ENCODE measurements at regions not wholly inside any gene's neighbourhood (a gene's known extent, or its start where the extent isn't known, plus 50 kb on each side); places are given as distances from the start of the nearest gene placed in this dataset.

DNA sequence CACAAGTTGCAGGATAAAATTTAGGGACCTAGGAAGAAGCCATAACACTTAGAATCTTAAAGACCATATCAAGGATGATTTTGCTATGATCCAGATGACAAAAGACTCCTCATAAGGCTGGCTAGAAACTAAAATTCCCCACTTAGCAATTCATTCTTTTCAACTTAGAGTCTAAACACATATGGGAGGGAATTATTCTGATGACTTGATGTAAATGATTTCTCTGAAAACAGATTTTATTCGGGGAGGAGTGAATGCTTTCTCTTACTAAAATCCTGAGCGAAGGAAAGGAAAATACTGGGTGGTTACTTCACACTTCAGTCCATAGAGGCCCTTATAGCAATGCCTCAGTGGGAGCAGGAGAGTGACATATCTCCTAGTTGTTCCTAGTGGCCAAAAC, 138.7 kb upstream of the SORCS1 start:
- no peak for DNase-seq (ENCODE audit: low read depth)
- TF ChIP-seq, protein P1, sequence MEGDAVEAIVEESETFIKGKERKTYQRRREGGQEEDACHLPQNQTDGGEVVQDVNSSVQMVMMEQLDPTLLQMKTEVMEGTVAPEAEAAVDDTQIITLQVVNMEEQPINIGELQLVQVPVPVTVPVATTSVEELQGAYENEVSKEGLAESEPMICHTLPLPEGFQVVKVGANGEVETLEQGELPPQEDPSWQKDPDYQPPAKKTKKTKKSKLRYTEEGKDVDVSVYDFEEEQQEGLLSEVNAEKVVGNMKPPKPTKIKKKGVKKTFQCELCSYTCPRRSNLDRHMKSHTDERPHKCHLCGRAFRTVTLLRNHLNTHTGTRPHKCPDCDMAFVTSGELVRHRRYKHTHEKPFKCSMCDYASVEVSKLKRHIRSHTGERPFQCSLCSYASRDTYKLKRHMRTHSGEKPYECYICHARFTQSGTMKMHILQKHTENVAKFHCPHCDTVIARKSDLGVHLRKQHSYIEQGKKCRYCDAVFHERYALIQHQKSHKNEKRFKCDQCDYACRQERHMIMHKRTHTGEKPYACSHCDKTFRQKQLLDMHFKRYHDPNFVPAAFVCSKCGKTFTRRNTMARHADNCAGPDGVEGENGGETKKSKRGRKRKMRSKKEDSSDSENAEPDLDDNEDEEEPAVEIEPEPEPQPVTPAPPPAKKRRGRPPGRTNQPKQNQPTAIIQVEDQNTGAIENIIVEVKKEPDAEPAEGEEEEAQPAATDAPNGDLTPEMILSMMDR (IDR thresholded peaks at IDR 0.05; ENCODE audit: low read length, missing control alignments): no peak
- no peak overlapping the region for H3K4me3 ChIP-seq (replicated peaks; ENCODE audit: low read depth, low read length)

DNA sequence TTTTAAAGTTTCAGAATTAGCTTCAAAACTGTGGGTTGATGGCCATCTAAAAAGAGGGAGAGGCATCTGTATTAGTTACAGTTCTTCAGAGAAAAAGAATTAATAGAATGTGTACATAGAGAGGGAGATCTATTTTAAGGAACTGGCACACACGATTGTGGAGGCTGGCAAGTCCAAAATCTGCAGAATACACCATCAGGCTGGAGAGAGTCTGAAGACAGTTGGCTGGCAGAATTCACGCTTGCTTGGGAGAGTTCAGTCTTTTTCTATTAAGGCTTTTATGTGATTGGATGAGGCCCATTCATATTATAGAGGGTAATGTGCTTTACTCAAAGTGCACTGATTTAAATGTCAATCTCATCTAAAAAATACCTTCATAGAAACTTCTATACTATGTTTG, 135.1 kb upstream of the SORCS1 start:
- H3K4me3 ChIP-seq (replicated peaks; ENCODE audit: low read depth, low read length): no peak overlapping the region
- TF ChIP-seq, protein P1 (IDR thresholded peaks at IDR 0.05; ENCODE audit: low read length, missing control alignments): no peak
- no peak for DNase-seq (ENCODE audit: low read depth)

GRCh38 chr10:107284187-107284586, 119.7 kb upstream of the SORCS1 start:
- H3K4me3 ChIP-seq (replicated peaks; ENCODE audit: low read depth, low read length): no peak overlapping the region
- no peak for DNase-seq (ENCODE audit: low read depth)
- TF ChIP-seq, protein P1 (IDR thresholded peaks at IDR 0.05; ENCODE audit: low read length, missing control alignments): no peak

DNA sequence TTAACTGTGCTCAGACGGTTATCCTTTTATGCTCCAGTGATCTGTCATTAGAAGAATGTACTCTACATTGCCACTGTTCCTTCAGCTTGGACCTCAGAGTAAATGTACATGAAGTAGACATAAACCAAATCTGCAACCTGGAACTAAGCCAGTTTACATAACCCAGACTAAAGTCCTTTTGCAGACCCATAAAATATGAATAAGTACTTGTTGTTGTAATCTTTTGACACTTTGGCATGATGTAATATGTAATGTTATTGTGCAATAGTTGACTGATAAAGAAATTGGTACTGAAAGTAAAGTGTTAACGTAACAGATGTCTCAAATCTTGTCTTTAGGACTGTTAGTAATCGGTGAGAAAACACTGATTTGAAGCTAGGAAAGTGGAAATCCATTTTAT, 115.8 kb upstream of the SORCS1 start:
- no peak overlapping the region for H3K4me3 ChIP-seq (replicated peaks; ENCODE audit: low read depth, low read length)
- TF ChIP-seq, protein P1 (IDR thresholded peaks at IDR 0.05; ENCODE audit: low read length, missing control alignments): no peak
- no peak for DNase-seq (ENCODE audit: low read depth)

DNA sequence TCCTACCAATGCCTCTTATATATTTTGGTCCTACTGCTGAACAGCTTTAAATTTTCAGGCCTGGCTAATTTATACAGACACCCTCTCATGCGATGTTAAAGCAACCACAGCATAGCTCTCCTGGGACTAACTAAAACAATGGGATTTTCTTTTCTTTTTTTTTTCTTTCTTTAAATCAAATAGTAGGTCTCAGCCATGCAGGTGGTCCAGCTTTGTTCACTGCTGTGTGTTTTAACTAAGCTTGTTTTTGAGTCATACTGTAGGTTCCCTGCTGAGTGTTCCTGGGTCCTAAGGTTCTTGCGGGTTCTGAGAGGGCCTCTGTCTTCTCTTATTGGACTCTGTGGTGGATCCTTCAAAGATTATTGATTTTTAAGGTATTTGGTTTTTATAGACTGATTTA, 113.1 kb upstream of the SORCS1 start:
- TF ChIP-seq, protein P1 (IDR thresholded peaks at IDR 0.05; ENCODE audit: low read length, missing control alignments): no peak
- DNase-seq (ENCODE audit: low read depth): no peak
- no peak overlapping the region for H3K4me3 ChIP-seq (replicated peaks; ENCODE audit: low read depth, low read length)

- no peak for DNase-seq (ENCODE audit: low read depth)
- TF ChIP-seq, protein P1 (IDR thresholded peaks at IDR 0.05; ENCODE audit: low read length, missing control alignments): no peak
These were observed 111.3 kb upstream of the SORCS1 start for GRCh38 chr10:107275806-107276205.

DNA sequence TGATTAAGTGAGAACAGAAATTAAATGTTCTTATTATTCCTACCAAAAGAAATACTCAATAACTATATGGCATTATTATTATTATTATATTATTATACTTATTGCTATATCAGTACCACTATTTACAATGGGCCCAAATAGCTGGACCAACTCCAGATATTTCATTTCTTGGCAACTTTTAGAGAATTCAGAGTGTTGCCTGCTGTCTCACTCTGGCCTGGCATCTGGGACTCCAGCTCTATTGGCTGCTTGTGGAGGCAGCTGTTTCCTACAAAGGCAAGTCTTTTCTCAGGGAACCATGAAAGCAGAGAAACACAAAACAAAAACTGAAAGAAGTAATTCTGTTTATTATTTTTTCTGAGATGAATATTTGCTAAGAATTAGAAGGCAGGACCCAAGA, 105.1 kb upstream of the SORCS1 start:
- no peak overlapping the region for H3K4me3 ChIP-seq (replicated peaks; ENCODE audit: low read depth, low read length)
- TF ChIP-seq, protein P1 (IDR thresholded peaks at IDR 0.05; ENCODE audit: low read length, missing control alignments): no peak
- no peak for DNase-seq (ENCODE audit: low read depth)

More at GRCh38 chr10:107275806-107276205, 111.3 kb upstream of the SORCS1 start:
- no peak overlapping the region for H3K4me3 ChIP-seq (replicated peaks; ENCODE audit: low read depth, low read length)

All from fibroblast of pulmonary artery (primary cell).